OCI-LY3 (cell line): ENCODE measurements at regions not wholly inside any gene's neighbourhood (a gene's known extent, or its start where the extent isn't known, plus 50 kb on each side); places are given as distances from the start of the nearest gene placed in this dataset.

ENCODE experiments used
- H2AFZ ChIP-seq: fragments of 200-600, 300-600 bp; shearing (Covaris generic); 2 replicates; pipeline ENCODE4 v1.6.0; 2014; ENCODE audit warnings: antibody characterized with exemption, low read depth, low read length
- H3K27ac ChIP-seq: fragments of 200-600, 300-600 bp; sonication (generic); 2 replicates; pipeline ENCODE4 v1.5.1; 2014; ENCODE audit warnings: mild to moderate bottlenecking, low read length, moderate library complexity, mixed read lengths
- H3K27me3 ChIP-seq: fragments of 200-600, 300-600 bp; sonication (generic); 2 replicates; pipeline ENCODE4 v1.6.1; 2014; ENCODE audit warnings: low read depth, low read length, mixed read lengths
- H3K36me3 ChIP-seq: fragments of 200-600, 300-600 bp; sonication (generic); replicated peaks from 2 replicates; pipeline ENCODE3; 2014; ENCODE audit warnings: low read depth, low read length, mixed read lengths
- H3K4me1 ChIP-seq: fragments of 300-600, 200-600 bp; sonication (generic); 2 replicates; pipeline ENCODE4 v1.6.1; 2014; ENCODE audit warnings: low read length, mixed read lengths
- H3K4me2 ChIP-seq: fragments of 200-600, 300-600 bp; sonication (generic); 2 replicates; pipeline ENCODE4 v1.6.1; 2014; ENCODE audit warnings: low read length, mixed read lengths
- H3K4me3 ChIP-seq: fragments of 300-600, 200-600 bp; sonication (generic); 2 replicates; pipeline ENCODE4 v1.5.1; 2014; ENCODE audit warnings: antibody characterized with exemption, mild to moderate bottlenecking, low read length, moderate library complexity
- H3K79me2 ChIP-seq: fragments of 300-600, 200-600 bp; shearing (Covaris generic); 2 replicates; pipeline ENCODE4 v1.6.1; 2014; ENCODE audit warnings: mild to moderate bottlenecking, low read length, mixed read lengths
- H3K9ac ChIP-seq: fragments of 300-600, 200-600 bp; shearing (Covaris generic); 2 replicates; pipeline ENCODE4 v1.6.0; 2014; ENCODE audit warnings: mild to moderate bottlenecking, low read length, moderate library complexity
- H3K9me3 ChIP-seq: fragments of 200-600, 300-600 bp; shearing (Covaris generic); 2 replicates; pipeline ENCODE4 v1.6.1; 2014; ENCODE audit warnings: low read length, mixed read lengths; ENCODE audit not compliant: insufficient read depth
- H4K20me1 ChIP-seq: fragments of 200-600, 300-600 bp; sonication (generic); 2 replicates; pipeline ENCODE4 v1.6.1; 2016; ENCODE audit warnings: low read length, mixed read lengths; ENCODE audit not compliant: insufficient read depth
- CTCF ChIP-seq: fragments of 200-600, 300-600 bp; sonication (generic); IDR thresholded peaks from 2 replicates; pipeline ENCODE4 v1.5.1; 2014; ENCODE audit warnings: antibody characterized with exemption, low read length, low read depth
- EZH2phosphoT487 ChIP-seq: fragments of 200-600 bp; shearing (Covaris generic); IDR thresholded peaks from 2 replicates; pipeline ENCODE4 v1.6.1; 2018; ENCODE audit warnings: antibody characterized with exemption, mixed run types, low read depth

- H3K9me3 ChIP-seq: no peaks in the 10 kb centered on the region
- H3K4me1 ChIP-seq: no peaks in the 10 kb centered on the region
- H3K27ac ChIP-seq: no peak overlapping the region
- no peaks in the 10 kb centered on the region for H3K36me3 ChIP-seq
- H2AFZ ChIP-seq: no peak overlapping the region
- no peaks in the 10 kb centered on the region for H4K20me1 ChIP-seq
- no peak overlapping the region for H3K4me2 ChIP-seq
- H3K27me3 ChIP-seq: no peaks in the 10 kb centered on the region
- no peaks in the 10 kb centered on the region for H3K79me2 ChIP-seq
- H3K9ac ChIP-seq: no peak overlapping the region
- TF ChIP-seq CTCF (no peak), EZH2phosphoT487 (no peak)
- H3K4me3 ChIP-seq: no peak overlapping the region
These were observed 450.1 kb downstream of the SLC4A3 start for GRCh38 chr2:220077488-220077887.

DNA sequence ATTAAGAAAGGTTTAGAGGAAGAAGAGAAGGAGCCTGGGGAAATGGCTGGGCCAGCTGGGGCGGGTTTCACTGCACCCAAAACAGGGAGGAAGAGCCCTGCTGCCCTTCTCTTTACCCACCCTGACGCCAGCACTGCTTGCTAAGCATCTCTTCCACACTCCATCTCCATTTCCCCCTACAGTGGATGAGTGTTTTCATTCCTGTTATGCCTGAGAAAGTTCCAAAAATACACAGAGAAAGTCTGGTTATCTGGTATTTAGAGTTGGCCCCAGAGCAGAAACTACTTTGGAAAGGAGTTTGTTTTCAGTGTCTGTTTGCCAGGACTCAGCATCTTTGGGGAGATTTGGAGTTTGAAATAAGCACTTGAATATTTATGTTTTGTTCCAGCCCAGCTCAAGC, 451.0 kb downstream of the SLC4A3 start:
- no peak overlapping the region for H3K4me2 ChIP-seq
- no peak overlapping the region for H3K9ac ChIP-seq
- H3K36me3 ChIP-seq: no peaks in the 10 kb centered on the region
- H3K4me3 ChIP-seq: no peak overlapping the region
- TF ChIP-seq CTCF (no peak), EZH2phosphoT487 (no peak)
- H3K4me1 ChIP-seq: no peaks in the 10 kb centered on the region
- H3K79me2 ChIP-seq: no peaks in the 10 kb centered on the region
- no peak overlapping the region for H2AFZ ChIP-seq
- no peaks in the 10 kb centered on the region for H3K27me3 ChIP-seq
- H4K20me1 ChIP-seq: no peaks in the 10 kb centered on the region
- H3K27ac ChIP-seq: no peak overlapping the region
- no peaks in the 10 kb centered on the region for H3K9me3 ChIP-seq

DNA sequence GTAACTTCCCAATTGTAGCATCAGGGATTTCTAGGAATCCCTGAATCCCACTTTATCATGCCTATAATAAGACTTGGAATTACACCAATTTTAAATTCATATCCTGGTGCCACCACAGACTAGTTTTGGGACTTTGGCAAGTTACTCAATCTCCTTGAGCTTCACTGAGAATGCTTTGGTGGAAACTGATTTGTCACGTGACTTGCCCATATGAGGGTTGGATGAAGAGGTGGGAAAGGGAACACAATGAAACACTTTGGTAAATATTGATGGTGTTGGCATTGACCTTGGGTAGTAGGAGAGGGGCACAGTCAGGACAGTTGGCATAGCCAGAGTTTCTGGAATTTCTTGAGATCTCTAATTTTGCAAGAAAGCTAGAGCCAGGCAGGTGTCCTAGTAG, 452.2 kb downstream of the SLC4A3 start:
- no peak overlapping the region for H3K27ac ChIP-seq
- no peaks in the 10 kb centered on the region for H3K79me2 ChIP-seq
- no peaks in the 10 kb centered on the region for H3K36me3 ChIP-seq

GRCh38 chr2:220081171-220081570, 453.7 kb downstream of the SLC4A3 start:
- Histone ChIP-seq H4K20me1 (no peaks in the 10 kb centered on the region), H2AFZ (no peak overlapping the region), H3K27ac (no peak overlapping the region), H3K4me2 (no peak overlapping the region), H3K4me3 (no peak overlapping the region), H3K4me1 (no peaks in the 10 kb centered on the region), H3K36me3 (no peaks in the 10 kb centered on the region), H3K27me3 (no peaks in the 10 kb centered on the region), H3K9ac (no peak overlapping the region), H3K79me2 (no peaks in the 10 kb centered on the region), H3K9me3 (no peaks in the 10 kb centered on the region)
- TF ChIP-seq CTCF (no peak), EZH2phosphoT487 (no peak)

More for the DNA sequence above, 452.2 kb downstream of the SLC4A3 start:
- TF ChIP-seq CTCF (no peak), EZH2phosphoT487 (no peak)
- Histone ChIP-seq H3K4me3 (no peak overlapping the region), H3K4me2 (no peak overlapping the region), H3K27me3 (no peaks in the 10 kb centered on the region), H3K9ac (no peak overlapping the region), H3K9me3 (no peaks in the 10 kb centered on the region), H3K4me1 (no peaks in the 10 kb centered on the region), H2AFZ (no peak overlapping the region), H4K20me1 (no peaks in the 10 kb centered on the region)
